HuH-7 (cell line): ENCODE measurements at regions not wholly inside any gene's neighbourhood (a gene's known extent, or its start where the extent isn't known, plus 50 kb on each side); places are given as distances from the start of the nearest gene placed in this dataset.
"Not testable (repeated sequence)": the region's sequence is repeated elsewhere in the genome, so short reads cannot be mapped to it uniquely, and the experiment has no call there.

Experiments used
- DNase-seq: peaks from one replicate; pipeline ENCODE4 v3.0.0; 2011; ENCODE audit warnings: low spot score

GRCh38 chr4:71081192-71081591 lies 87.7 kb downstream of the DCK start:
- no peak for DNase-seq

GRCh38 chr4:71093745-71094144 lies 100.3 kb downstream of the DCK start:
- no peak for DNase-seq

GRCh38 chr4:71094201-71094600 lies 100.8 kb downstream of the DCK start:
- no peak for DNase-seq

- no peak for DNase-seq
These were observed 101.7 kb downstream of the DCK start for GRCh38 chr4:71095141-71095540.

- DNase-seq, result no peak
These were observed 102.1 kb downstream of the DCK start for GRCh38 chr4:71095545-71095944.

- no peak for DNase-seq
These were observed 114.3 kb downstream of the DCK start for GRCh38 chr4:71107726-71108125.

- DNase-seq, result no peak
These were observed 117.0 kb downstream of the DCK start for GRCh38 chr4:71110499-71110898.

GRCh38 chr4:71111133-71111532 lies 117.7 kb downstream of the DCK start:
- not testable (repeated sequence) for DNase-seq

GRCh38 chr4:71113294-71113693 lies 119.8 kb downstream of the DCK start:
- peak; percentile 26 for DNase-seq

GRCh38 chr4:71120831-71121524 lies 127.5 kb downstream of the DCK start:
- DNase-seq, result no peak

- DNase-seq, result no peak
These were observed 130.5 kb downstream of the DCK start for GRCh38 chr4:71123951-71124350.

- DNase-seq, result no peak
These were observed 131.7 kb downstream of the DCK start for GRCh38 chr4:71125137-71125536.

GRCh38 chr4:71126719-71127118 lies 133.3 kb downstream of the DCK start:
- DNase-seq, result no peak

- no peak for DNase-seq
These were observed 137.6 kb downstream of the DCK start for GRCh38 chr4:71130827-71131603.

- DNase-seq, result no peak
These were observed 139.0 kb downstream of the DCK start for GRCh38 chr4:71132486-71132885.

GRCh38 chr4:71133491-71133890 lies 140.0 kb downstream of the DCK start:
- no peak for DNase-seq

- DNase-seq, result no peak
These were observed 142.6 kb downstream of the DCK start for GRCh38 chr4:71136071-71136470.

- no peak for DNase-seq
These were observed 144.7 kb downstream of the DCK start for GRCh38 chr4:71138007-71138615.

GRCh38 chr4:71140563-71140962 lies 147.1 kb downstream of the DCK start:
- no peak for DNase-seq

GRCh38 chr4:71141125-71141524 lies 147.7 kb downstream of the DCK start:
- no peak for DNase-seq

- no peak for DNase-seq
These were observed 153.8 kb downstream of the DCK start for GRCh38 chr4:71147261-71147660.

- no peak for DNase-seq
These were observed 155.1 kb downstream of the DCK start for GRCh38 chr4:71148545-71148944.

- no peak for DNase-seq
These were observed 157.6 kb downstream of the DCK start for GRCh38 chr4:71151054-71151453.
